Gastrocnemius medialis (tissue), 4 donors: ENCODE measurements at regions not wholly inside any gene's neighbourhood (a gene's known extent, or its start where the extent isn't known, plus 50 kb on each side); places are given as distances from the start of the nearest gene placed in this dataset.

ENCODE experiments used
- ATAC-seq, 2 donors: fragments of 150-250 bp; one replicate each; pipeline ENCODE4 v1.9.1; 2016
- DNase-seq, 2 donors: peaks; one replicate each; pipeline ENCODE4 v3.0.0-alpha.2; 2019
- H3K27ac ChIP-seq, 4 donors: fragments of 200-600 bp; sonication (generic); 1 replicate in 1 of 4; 2 replicates in 3 of 4; pipeline ENCODE4 v1.5.1; 2016 to 2018; ENCODE audit warnings: mild to moderate bottlenecking in 2 of 4, moderate library complexity in 1 of 4
- H3K27me3 ChIP-seq, 3 donors: fragments of 200-600 bp; sonication (generic) in 2 of 3; 1 replicate in 1 of 3; 2 replicates in 2 of 3; pipeline versions ENCODE4 v1.5.1 to v1.6.0; 2016 to 2019; ENCODE audit warnings: mild to moderate bottlenecking in 1 of 3, moderate library complexity in 1 of 3
- H3K36me3 ChIP-seq, 2 donors: fragments of 200-600 bp; sonication (generic) in 1 of 2; one replicate each; pipeline ENCODE4 v1.5.1; 2017 to 2018
- H3K4me1 ChIP-seq, 2 donors: fragments of 200-600 bp; sonication (generic) in 1 of 2; one replicate each; pipeline ENCODE4 v1.5.1; 2016 to 2017; ENCODE audit warnings: mild to moderate bottlenecking in 2 of 2
- H3K4me3 ChIP-seq, 4 donors: fragments of 200-600 bp; sonication (generic) in 3 of 4; 1 replicate in 1 of 4; 2 replicates in 3 of 4; pipeline ENCODE4 v1.5.1; 2016 to 2019; ENCODE audit warnings: mild to moderate bottlenecking in 2 of 4
- H3K9me3 ChIP-seq, 3 donors: fragments of 200-600 bp; sonication (generic) in 2 of 3; 1 replicate in 1 of 3; 2 replicates in 2 of 3; pipeline ENCODE4 v1.5.1; 2016 to 2019
- CTCF ChIP-seq, 5 experiments: fragments of 450-650 bp in 3 of 5; fragments of 200-600 bp in 2 of 5; sonication (generic) in 2 of 5; IDR thresholded peaks in 4 of 5; conservative IDR thresholded peaks in 1 of 5; 1 replicate in 4 of 5; 2 replicates in 1 of 5; pipeline ENCODE4 v1.5.1; 2016 to 2019; ENCODE audit warnings: antibody characterized with exemption in 5 of 5, mild to moderate bottlenecking in 3 of 5, moderate library complexity in 3 of 5
- POLR2A ChIP-seq, 2 donors: fragments of 450-650 bp; IDR thresholded peaks; one replicate each; pipeline ENCODE4 v1.6.1; 2017; ENCODE audit warnings: antibody characterized with exemption in 2 of 2, mild to moderate bottlenecking in 2 of 2, moderate library complexity in 2 of 2
- in situ Hi-C, 4 donors: fragments of 200-750 bp; cut with MboI; loops; one replicate each; pipeline versions ENCODE4 v1.15.0 to v1.8.0; 2017; ENCODE audit warnings: low sequenced_read_pairs in 4 of 4
- intact Hi-C: fragments of 100-400 bp; cut with DNase I; formaldehyde crosslinking; loops from one replicate; pipeline ENCODE4 v1.15.1; 2023; ENCODE audit warnings: low total_unique reads

DNA sequence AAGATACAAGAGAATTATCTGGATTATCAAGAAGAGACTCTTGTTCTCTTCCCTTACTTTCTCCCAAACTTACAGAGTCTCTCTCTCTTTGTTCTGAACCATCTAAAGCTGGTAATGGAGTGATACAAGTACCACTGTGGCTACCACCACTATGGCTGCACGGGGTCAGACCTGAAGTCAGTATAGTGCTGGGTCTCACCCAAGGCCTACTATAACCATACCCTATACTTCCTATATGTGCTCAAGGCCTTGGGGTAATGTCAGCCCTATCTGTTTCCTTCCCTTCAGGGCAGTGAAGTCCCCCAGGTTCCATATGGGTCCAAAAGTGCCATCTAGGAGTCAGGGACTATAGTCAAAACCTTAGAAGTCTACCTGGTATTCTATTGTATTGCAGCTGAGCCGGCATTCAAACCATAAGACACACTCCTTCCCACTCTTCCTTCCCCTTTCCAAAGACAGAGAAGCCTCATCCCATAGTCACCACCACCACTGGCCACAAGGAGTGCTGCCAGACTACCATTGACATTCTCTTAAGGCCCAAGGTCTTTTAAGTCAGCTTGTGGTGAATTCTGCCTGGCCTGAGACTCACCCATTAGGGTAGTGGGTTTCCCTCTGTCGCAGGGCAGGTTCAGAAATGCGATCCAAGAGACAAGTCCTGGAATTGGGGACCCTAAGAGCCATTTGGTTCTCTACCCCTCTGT lies 615.0 kb upstream of the NECTIN3 start:
- Histone ChIP-seq H3K27ac (no peak overlapping the region), H3K4me1 (no peaks in the 10 kb centered on the region), H3K27me3 (no peaks in the 10 kb centered on the region), H3K4me3 (no peak overlapping the region), H3K9me3 (no peaks in the 10 kb centered on the region), H3K36me3 (no peaks in the 10 kb centered on the region)
- in situ Hi-C loops, result no loop called here
- intact Hi-C loops, result no loop called here
- no peak for TF ChIP-seq CTCF (IDR thresholded peaks at IDR 0.05 in 4 of 5, conservative IDR thresholded peaks at IDR 0.05 in 1 of 5)
- TF ChIP-seq POLR2A (IDR thresholded peaks at IDR 0.05), result no peak
- no peak for DNase-seq
- no peak for ATAC-seq

- in situ Hi-C loops (no loop called here), intact Hi-C loops (no loop called here)
- Histone ChIP-seq H3K4me1 (no peaks in the 10 kb centered on the region), H3K27ac (no peak overlapping the region), H3K36me3 (no peaks in the 10 kb centered on the region), H3K9me3 (no peaks in the 10 kb centered on the region), H3K27me3 (no peaks in the 10 kb centered on the region), H3K4me3 (no peak overlapping the region)
- TF ChIP-seq CTCF (IDR thresholded peaks at IDR 0.05 in 4 of 5, conservative IDR thresholded peaks at IDR 0.05 in 1 of 5) (no peak), POLR2A (IDR thresholded peaks at IDR 0.05) (no peak)
- DNase-seq (no peak), ATAC-seq (no peak)
Observed at GRCh38 chr3:110457508-110457907, 614.1 kb upstream of the NECTIN3 start.

- TF ChIP-seq CTCF (IDR thresholded peaks at IDR 0.05 in 4 of 5, conservative IDR thresholded peaks at IDR 0.05 in 1 of 5) (no peak), POLR2A (IDR thresholded peaks at IDR 0.05) (no peak)
- H3K9me3 ChIP-seq, result no peaks in the 10 kb centered on the region
- H3K4me3 ChIP-seq, result no peak overlapping the region
- H3K36me3 ChIP-seq, result no peaks in the 10 kb centered on the region
- H3K4me1 ChIP-seq, result no peaks in the 10 kb centered on the region
- ATAC-seq (no peak), DNase-seq (no peak)
- in situ Hi-C loops, result no loop called here
- no peaks in the 10 kb centered on the region for H3K27me3 ChIP-seq
- intact Hi-C loops, result no loop called here
- H3K27ac ChIP-seq, result no peak overlapping the region
Observed at GRCh38 chr3:110459021-110459420, 612.6 kb upstream of the NECTIN3 start.

DNA sequence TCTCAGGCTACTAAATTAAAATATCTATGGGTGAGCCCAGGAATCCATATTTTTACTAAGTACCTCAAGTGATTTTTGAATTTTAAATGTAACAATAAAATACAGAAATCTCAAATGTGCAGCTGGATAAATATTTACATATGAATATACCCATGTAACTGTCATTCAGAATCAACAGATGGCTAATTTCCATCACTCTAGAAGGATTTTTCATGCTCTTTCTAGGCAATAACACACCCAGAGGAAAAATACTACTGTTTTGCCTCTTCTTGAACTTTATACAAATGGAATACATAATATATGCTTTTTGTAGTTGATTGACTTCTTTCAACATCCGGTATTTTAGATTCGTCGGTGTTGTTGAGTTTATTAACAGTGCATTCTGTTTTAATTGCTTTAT lies 601.3 kb upstream of the NECTIN3 start:
- no peak overlapping the region for H3K4me3 ChIP-seq
- no peaks in the 10 kb centered on the region for H3K9me3 ChIP-seq
- TF ChIP-seq POLR2A (IDR thresholded peaks at IDR 0.05), result no peak
- no peak for TF ChIP-seq CTCF (IDR thresholded peaks at IDR 0.05 in 4 of 5, conservative IDR thresholded peaks at IDR 0.05 in 1 of 5)
- no peaks in the 10 kb centered on the region for H3K4me1 ChIP-seq
- in situ Hi-C loops (no loop called here), intact Hi-C loops (no loop called here)
- H3K36me3 ChIP-seq, result no peaks in the 10 kb centered on the region
- ATAC-seq, result no peak
- H3K27ac ChIP-seq, result no peak overlapping the region
- H3K27me3 ChIP-seq, result no peaks in the 10 kb centered on the region
- no peak for DNase-seq

DNA sequence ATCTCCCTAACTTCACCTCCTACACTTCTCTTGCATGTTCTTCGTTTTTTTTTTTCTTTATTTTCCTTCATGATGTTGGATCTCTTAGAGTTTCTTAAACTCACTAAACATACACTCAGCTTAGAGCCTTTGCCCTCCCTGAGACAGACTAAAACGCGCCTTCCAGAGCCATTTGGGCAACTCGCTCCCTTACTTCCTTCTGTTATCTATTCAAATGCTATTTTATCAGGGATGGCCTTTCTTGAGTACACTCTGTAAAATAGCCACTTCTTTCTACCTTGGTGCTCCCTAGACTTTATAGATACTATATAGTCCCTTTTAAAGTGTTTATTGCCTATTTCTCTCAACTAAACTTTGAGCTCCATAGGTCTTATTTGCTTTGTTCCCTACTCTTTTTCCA lies 598.2 kb upstream of the NECTIN3 start:
- no peak overlapping the region for H3K27ac ChIP-seq
- H3K36me3 ChIP-seq, result no peaks in the 10 kb centered on the region
- intact Hi-C loops (no loop called here), in situ Hi-C loops (no loop called here)
- no peaks in the 10 kb centered on the region for H3K27me3 ChIP-seq
- DNase-seq (no peak), ATAC-seq (no peak)
- H3K4me1 ChIP-seq, result no peaks in the 10 kb centered on the region
- no peaks in the 10 kb centered on the region for H3K9me3 ChIP-seq
- TF ChIP-seq POLR2A (IDR thresholded peaks at IDR 0.05), result no peak
- TF ChIP-seq CTCF (IDR thresholded peaks at IDR 0.05 in 4 of 5, conservative IDR thresholded peaks at IDR 0.05 in 1 of 5), result no peak
- H3K4me3 ChIP-seq, result no peak overlapping the region
